Jurkat, Clone E6-1 (cell line): ENCODE measurements at regions not wholly inside any gene's neighbourhood (a gene's known extent, or its start where the extent isn't known, plus 50 kb on each side); places are given as distances from the start of the nearest gene placed in this dataset.

ENCODE experiments used
- DNase-seq: peaks from one replicate; pipeline ENCODE4 v3.0.0-alpha.2; 2011; ENCODE audit warnings: low read depth, low spot score
- H3K4me3 ChIP-seq: 2 replicates; pipeline ENCODE4 v1.5.1; 2011; ENCODE audit warnings: mild to moderate bottlenecking, low read length, control low read depth, moderate library complexity

DNA sequence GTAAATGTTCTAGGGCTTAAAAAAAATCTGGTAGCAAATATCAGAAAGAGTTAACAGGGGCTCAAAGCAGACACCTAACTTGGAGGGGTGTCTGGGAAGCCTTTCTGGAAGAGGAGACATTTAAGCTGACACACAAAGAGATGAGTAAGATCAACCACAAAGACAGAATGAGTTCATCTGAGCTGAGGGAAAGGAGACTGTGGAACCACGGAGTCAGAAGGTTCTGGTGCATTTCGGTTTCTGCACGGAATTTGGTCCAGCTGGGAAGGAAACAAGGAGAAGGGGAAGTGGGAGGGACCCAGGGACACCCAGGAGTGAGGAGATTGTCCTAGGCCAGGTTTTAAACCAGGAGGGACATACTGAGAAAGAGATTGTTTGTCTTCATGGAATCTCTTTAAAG lies 161.1 kb downstream of the PHETA1 start:
- no peak for DNase-seq
- no peak overlapping the region for H3K4me3 ChIP-seq

DNA sequence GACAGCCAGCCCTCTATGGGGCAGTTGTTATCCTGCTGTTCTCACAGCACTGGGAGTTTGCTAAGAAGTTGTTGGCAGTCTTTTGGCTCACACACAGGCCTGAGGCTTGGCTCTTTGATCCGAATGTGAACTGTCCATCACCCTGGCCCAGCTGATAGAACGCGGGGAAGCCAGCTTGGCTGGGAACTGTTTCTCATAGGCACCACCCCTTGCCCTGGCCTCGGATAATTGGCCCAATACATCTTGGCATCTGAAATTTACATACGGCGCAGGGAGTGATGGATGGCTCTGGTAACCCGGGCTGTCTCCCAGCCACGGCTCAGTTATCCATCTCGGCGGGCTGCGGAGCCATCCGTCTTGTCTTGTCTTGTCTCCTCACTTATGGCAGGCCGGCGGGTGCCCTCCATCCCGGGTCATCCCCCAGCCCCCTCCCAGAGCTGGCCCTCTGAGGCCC lies 164.1 kb downstream of the PHETA1 start:
- no peak overlapping the region for H3K4me3 ChIP-seq
- no peak for DNase-seq

DNA sequence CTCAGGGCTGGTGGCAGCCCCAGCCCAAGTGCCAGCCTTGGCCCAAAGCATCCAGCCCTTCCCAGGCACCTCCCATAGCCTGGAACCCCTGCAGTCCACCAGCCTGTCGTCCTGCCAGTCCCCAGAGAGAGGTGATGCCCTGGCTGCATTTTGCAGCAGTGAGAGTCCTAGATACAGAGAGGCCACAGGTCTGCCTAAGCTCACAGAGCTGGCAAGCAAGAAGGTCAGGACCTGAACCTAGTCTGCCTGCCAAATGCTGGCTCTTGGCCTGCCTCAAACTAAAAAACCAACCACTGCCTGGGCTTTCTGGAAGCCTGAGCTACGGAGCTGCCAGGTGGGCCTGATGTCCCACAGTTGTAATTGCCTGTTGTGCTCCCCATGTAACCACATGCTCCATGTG lies 164.9 kb downstream of the PHETA1 start:
- H3K4me3 ChIP-seq, result no peak overlapping the region
- no peak for DNase-seq

DNA sequence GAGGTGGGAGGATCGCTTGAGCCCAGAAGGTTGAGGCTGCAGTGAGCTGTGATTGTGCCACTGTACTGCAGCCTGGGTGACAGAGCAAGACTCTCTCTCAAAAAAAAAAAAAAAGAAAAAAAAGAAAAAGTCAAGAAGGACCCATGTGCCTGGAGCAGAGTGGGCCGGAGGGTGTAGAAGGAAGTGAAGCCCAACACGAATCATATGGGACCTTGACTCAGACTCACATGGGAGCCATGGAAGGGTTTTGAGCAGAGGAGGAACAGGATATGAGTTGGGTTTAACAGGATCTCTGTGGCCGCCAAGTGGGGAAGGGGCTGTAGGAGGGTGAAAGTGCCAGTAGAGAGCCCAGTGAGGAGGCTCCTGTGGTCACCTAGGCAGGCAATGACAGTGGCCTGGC lies 165.4 kb downstream of the PHETA1 start:
- DNase-seq, result no peak
- no peak overlapping the region for H3K4me3 ChIP-seq

DNA sequence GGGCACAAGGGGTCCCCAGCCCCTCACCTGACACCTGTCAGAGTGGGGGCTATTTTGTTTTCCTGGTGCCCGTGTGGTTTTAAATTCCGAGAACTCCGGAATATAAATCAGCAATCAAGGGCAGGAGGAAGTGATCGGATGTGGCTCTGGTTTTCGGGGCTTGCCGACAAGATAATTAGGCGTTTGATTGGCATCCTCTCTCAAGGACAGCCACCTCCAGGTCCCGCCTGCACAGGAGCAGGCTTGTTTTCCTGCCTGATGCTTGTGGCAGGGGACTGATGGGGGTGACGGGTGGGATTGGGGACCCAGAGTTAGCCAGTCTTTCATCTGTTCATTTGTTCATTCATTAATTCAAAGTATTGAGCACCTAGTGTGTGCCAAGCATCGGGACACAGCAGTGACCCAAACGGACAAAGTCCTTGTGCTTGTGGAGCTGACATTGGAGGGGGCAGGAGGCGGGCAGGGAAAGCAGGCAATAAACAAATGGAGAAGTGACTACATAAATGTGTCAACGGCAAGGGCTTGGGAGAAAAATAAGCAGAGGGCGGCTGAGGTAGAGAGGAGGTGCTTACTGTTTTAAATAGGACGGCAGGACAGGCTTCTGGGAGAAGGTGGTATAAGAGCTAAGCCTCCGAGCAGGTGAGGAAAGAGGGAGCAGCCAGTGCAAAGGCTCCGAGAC lies 166.5 kb downstream of the PHETA1 start:
- no peak overlapping the region for H3K4me3 ChIP-seq
- no peak for DNase-seq

DNA sequence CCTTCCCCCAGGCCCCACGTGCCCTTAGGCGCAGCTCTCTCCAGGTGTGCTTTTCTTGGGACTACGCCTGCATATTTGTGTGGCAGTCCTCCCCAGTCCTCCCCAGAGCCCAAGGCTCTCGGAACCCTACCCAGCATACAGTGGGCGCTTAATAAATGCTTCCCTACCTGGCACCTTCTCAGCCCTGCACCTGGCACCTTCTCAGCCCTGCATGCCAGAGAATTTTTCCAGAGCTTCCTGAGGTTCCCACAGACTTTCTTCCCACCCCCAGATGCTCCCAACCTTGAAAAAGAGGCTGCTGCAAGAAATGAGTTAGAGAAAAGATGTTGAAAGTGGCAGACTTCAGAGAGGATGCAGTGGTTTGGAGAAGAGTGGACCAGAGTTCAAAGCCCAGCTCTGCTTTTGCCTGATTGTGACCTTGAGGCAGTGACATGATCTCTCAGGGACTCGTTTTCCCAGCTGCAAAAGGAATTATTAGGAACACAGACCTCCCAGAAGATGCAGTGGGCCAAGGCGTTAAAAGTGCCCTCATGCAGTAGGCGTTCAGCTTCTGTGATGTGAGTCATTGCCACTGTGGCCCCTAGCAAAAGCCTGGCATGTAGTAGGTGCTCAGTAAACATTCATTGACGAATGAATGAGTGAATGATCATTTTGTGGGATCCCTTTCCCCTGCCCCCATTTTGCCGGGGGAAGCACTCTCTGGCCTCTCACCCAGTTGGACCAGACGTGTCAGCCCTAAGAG lies 167.2 kb downstream of the PHETA1 start:
- H3K4me3 ChIP-seq, result no peak overlapping the region
- no peak for DNase-seq

DNA sequence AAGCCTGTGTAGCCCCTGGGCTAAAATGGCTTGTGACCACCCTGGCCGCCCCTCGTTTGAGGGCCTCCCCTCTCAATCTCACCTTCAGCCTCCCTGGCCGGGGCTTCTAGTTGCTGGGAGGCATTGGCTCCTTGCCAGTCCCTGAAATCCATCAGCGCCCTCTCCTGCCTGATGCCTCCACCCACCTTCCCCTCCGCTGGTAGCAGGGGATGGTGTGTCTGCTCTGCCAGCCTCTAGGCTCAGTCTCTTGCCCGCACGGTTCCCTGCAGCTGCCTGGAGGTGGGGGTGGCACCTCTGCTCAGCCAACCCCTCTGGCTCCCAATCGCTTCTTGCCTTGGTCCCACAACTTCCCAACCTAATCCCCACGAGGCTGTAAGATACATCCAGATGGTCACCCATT lies 167.9 kb downstream of the PHETA1 start:
- no peak overlapping the region for H3K4me3 ChIP-seq
- no peak for DNase-seq

DNA sequence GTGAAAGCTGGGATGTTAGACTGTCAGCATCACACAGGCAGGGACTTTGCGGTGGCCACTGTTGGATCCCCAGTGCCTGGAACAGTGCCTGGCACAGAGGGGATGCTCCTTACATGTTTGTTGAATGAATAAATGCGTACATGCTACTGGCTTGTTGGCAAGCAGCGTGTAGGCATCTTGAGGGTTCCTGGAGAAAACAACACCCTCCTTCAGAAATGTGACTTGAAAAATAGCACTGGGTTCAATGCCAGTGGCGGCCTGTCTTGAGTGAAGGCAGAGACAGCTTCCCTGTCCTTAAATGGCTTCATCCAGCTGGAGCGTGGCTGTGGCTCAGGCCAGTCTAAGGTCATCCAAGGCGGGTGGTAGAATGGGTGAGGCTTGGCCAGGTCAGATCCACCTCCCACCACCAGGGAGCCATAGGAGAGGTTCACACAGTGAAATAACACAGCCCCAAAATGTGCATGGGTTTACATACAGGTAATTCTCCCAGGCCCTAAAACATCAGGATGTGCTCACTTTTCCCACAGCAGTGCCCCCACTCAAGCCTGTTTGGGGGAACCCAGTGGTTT lies 171.4 kb downstream of the PHETA1 start:
- DNase-seq, result no peak

DNA sequence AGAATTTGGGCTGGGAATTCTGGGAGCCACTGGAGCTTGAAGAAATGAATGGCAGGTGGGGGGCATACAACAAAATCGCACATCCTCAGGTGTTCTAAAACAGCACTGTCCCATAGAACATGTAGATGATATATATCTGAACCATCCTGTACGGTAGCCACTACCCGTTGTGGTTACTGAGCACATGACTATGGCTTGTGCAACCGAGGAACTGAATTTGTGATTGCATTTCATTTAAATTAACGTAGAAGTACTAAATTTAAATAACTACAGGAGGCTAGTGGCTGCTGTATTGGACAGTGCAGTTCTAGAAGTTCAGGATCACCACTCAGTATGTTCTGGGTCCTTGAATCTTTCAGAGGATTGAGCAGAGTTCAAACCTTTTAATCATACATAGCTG lies 172.4 kb downstream of the PHETA1 start:
- DNase-seq, result no peak
- H3K4me3 ChIP-seq, result no peak overlapping the region

More for the DNA sequence above, 171.4 kb downstream of the PHETA1 start:
- no peak overlapping the region for H3K4me3 ChIP-seq

DNA sequence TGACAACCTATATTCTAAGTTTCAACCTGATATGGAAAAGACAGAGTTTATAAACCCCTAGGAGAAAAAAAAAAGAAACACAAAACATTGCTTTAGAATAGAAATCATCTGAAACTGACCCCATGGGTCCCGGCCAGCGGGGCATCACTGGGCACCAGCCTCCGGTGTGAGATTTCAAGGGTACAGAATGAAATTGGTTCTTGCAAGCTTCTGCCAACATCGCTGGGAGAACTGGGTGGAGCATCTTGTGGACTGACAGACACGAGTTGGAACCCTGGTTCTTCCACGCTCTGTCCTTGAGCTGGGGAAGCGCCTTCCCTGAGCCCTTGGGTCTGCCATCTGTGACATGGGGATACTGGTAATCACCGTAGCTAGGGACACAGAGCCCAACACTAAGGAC lies 173.6 kb downstream of the PHETA1 start:
- DNase-seq, result no peak
- no peak overlapping the region for H3K4me3 ChIP-seq

DNA sequence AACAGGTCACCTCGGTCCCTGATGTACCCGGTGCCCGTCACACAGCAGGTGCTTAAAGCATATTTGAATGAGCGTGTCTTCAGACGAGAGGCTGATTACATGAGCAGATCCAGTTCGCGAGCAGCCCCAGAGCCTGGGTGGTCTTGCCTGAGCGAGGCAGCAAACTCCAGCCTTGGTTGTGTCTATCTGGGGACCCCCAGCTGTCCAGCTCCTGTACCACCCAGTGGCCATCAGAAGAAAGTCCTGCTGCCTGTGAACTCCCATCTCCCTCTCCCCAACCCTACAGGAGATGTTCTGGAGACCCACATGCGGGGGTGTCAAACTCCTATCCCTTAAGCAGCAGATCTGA lies 174.2 kb downstream of the PHETA1 start:
- no peak for DNase-seq
- H3K4me3 ChIP-seq, result no peak overlapping the region

DNA sequence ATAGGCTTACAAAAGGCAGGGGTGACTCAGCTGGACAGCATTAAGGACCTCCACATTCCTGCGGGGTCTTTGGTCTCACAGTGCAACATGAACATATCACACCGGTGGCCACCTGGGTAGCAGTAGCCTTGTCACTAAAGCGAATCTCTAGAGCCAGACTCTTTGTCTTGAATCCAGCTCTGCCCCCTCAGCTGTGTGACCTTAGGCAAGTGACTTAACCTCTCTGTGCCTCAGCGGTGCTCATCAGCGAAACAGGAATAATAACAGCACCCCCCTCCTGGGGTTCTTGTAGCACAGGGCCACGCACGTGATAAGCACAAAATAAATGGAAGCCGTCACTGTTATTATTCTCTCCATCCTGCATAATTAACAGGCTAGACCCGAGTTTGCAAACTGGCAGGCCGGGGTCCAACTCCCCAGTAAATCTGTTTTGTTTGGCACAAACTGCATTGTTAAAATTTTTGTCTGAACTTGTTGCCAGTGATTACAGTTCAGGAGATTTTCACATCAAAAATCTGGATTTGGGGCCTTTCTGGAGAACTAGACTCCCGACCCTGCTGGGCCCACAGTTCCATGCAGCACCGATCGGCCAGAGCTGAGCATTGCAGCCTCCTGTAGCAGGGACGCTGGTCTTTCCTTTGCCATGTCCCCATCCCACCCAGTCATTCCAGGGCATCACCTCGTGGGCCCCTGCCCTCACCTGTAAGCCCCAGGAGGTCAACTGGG lies 174.8 kb downstream of the PHETA1 start:
- no peak for DNase-seq
- no peak overlapping the region for H3K4me3 ChIP-seq

DNA sequence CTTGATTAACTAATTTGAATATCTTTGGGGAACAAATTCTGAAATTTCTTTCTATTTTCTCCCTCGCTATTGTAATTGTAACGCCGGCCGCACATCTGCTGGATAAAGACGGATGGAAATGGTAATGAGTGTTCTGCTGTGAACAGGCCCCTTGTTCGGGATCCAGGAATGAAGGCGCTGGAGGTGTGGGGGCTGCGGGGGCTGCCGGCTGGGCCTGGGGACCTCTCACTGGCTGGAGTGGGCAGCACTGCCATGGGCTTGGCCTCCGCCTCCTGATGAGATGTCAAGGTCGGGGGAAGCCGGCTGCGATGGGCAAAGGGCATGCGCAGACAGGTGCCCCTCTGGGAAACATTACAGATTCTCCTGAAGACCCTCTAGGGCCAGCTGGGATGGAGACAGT lies 175.4 kb downstream of the PHETA1 start:
- no peak for DNase-seq
- H3K4me3 ChIP-seq, result no peak overlapping the region

DNA sequence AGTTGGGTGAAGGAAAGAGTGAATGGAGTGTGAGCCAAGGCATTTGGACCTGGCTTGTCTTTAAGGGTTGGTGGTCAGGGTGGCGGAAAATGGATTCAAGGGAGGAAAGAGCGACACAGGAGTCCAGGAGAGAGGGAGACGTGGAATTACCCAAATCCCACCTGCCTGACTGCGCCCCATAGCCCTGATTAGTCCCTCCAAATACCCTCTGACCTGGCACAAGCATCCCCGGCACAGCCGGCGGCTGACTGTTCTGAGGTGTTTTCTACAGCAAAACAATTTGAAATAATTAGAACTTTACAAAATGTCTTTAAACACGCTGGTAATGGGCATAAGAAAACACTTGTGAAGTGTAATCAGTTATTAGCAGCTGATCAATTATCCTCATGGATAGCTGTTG lies 175.8 kb downstream of the PHETA1 start:
- no peak for DNase-seq
- H3K4me3 ChIP-seq, result no peak overlapping the region

DNA sequence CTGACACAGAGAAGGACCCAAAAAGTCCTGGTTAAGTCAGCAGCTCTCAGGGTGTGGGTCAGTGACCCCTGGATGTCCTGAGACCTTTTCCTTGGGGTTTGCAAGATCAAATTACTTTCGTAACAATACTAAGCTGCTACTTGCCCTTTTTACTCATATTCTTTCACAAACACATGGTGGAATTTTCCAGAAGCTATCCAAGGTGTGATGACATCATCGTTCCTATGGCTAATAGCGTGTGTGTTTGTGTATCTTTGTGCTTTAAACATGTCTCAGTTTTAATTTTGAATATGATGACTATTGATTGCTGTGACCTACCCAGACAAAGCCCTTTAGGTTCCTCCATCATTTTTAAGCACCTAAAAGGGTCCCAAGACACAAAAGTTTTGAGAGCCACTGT lies 176.2 kb downstream of the PHETA1 start:
- no peak for DNase-seq
- no peak overlapping the region for H3K4me3 ChIP-seq

DNA sequence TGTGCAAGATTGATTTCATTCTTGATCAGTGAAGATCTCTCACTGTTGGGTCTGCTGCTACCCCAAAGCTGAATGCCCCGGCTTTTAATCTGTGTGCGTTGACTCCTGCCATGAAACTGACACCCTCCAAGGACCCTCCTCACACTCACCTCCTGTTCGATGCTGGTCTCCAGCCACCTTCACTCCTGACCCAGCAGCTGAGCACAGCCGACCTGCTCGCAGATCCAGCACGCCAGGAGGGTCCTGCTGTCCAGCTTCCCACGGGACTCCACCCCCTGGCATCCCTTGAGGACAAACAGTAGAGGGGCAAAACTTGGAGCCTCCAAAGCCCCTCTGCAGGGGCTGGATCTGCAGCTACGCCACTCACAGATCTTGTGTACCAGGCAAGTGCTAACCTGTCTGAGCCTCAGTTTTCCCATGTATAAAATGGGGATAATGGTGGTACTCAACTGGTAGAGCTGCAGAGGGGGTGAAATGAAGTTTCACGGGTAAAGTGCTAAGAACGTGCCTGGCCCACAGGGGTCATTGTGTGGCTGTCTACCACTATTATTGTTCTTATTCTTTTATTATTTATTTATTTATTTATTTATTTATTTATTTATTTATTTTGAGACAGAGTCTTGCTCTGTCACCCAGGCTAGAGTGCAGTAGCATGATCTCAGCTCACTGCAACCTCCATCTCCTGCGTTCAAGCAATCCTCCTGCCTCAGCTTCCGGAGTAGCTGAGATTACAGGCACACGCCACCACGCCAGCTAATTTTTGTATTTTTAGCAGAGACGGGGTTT lies 178.0 kb downstream of the PHETA1 start:
- DNase-seq, result no peak
- no peak overlapping the region for H3K4me3 ChIP-seq

DNA sequence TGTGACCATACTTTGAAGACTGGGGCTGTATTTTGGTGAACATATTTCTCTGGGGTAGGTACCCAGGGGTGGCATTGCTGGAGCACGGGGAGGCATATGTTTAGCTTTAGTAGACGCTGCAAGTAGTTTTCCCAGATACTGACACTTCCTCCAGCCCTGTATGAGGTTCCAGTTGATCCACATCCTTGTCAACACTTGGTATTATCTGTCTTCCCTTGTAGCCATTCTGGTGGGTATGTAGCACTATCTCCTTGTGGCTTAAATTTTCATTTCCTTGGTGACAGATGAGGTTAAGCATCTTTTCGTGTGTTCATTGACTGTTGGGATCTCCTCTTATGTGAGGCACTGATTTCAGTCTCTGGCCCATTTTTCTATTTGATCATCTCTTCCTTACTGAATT lies 179.1 kb downstream of the PHETA1 start:
- DNase-seq, result no peak

DNA sequence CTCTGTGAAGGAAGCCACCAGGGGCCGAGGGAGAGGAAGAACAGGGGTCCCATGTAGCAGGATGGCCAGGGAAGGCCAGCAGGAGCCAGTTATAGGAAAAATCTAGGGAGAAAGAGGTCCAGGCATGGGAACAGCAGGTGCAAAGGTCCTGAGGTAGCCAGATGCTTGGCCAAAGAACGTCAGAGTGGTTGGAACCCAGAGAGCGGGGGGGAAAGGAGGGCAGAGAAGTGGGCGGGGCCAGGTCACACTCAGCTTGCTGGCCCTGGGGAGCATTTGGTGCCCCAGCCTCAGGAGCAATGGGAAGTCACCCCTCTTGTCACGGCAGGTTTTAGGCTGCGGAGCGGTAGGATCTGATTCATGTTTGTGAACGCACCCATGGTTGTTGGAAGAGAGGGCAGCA lies 180.5 kb downstream of the PHETA1 start:
- no peak overlapping the region for H3K4me3 ChIP-seq
- no peak for DNase-seq

More for the DNA sequence above, 179.1 kb downstream of the PHETA1 start:
- no peak overlapping the region for H3K4me3 ChIP-seq

DNA sequence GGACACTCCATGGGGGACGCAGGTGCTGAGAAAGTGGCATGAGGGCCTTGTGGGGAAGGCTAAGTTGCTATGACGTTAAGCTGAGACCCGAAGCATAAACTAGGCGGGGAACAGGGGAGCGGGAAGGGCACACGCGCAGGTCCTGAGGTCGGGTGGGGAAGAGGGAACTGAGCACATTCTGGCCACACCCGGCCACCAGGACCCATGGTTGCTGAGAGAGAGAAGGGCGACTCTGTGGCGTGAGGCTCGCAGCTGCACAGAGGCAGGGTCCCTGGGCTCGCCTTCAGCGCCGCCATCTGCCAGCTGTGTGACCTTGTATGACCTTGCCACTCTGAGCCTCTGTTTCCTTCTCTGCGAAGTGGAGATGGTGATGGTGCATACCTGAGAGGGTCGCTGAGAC lies 182.5 kb downstream of the PHETA1 start:
- no peak for DNase-seq

More for the DNA sequence above, 182.5 kb downstream of the PHETA1 start:
- no peak overlapping the region for H3K4me3 ChIP-seq
